KOPT-K1 (cell line): ENCODE measurements at regions not wholly inside any gene's neighbourhood (a gene's known extent, or its start where the extent isn't known, plus 50 kb on each side); places are given as distances from the start of the nearest gene placed in this dataset.

Experiments used
- H3K27ac ChIP-seq: fragments of 200-600 bp; sonication (generic); 2 replicates; pipeline ENCODE4 v1.5.1; 2016; ENCODE audit warnings: antibody characterized with exemption, mild to moderate bottlenecking, low read depth, low read length; ENCODE audit not compliant: poor library complexity, severe bottlenecking
- H3K36me3 ChIP-seq: fragments of 200-600 bp; sonication (generic); 2 replicates; pipeline ENCODE4 v1.5.1; 2017; ENCODE audit warnings: antibody characterized with exemption, mild to moderate bottlenecking, low read length, moderate library complexity; ENCODE audit not compliant: insufficient read depth
- H3K9me3 ChIP-seq: fragments of 200-600 bp; sonication (generic); 2 replicates; pipeline ENCODE4 v1.5.1; 2017; ENCODE audit warnings: antibody characterized with exemption, low read length, mild to moderate bottlenecking; ENCODE audit not compliant: insufficient read depth, poor library complexity, severe bottlenecking

- Histone ChIP-seq H3K9me3 (no peaks in the 10 kb centered on the region), H3K27ac (no peak overlapping the region), H3K36me3 (no peaks in the 10 kb centered on the region)
Observed at GRCh38 chr10:113219446-113219845, 269.4 kb downstream of the TCF7L2 start.

- Histone ChIP-seq H3K9me3 (no peaks in the 10 kb centered on the region), H3K36me3 (no peaks in the 10 kb centered on the region), H3K27ac (no peak overlapping the region)
Observed at GRCh38 chr10:113221756-113222168, 271.7 kb downstream of the TCF7L2 start.

GRCh38 chr10:113222207-113222606 is 272.2 kb downstream of the TCF7L2 start:
- Histone ChIP-seq H3K9me3 (no peaks in the 10 kb centered on the region), H3K27ac (no peak overlapping the region), H3K36me3 (no peaks in the 10 kb centered on the region)

- Histone ChIP-seq H3K36me3 (no peaks in the 10 kb centered on the region), H3K27ac (no peak overlapping the region), H3K9me3 (no peaks in the 10 kb centered on the region)
Observed at GRCh38 chr10:113225364-113225763, 275.3 kb downstream of the TCF7L2 start.

GRCh38 chr10:113225903-113226302 is 275.9 kb downstream of the TCF7L2 start:
- no peaks in the 10 kb centered on the region for H3K36me3 ChIP-seq
- no peaks in the 10 kb centered on the region for H3K9me3 ChIP-seq
- no peak overlapping the region for H3K27ac ChIP-seq

GRCh38 chr10:113226399-113226798 is 276.4 kb downstream of the TCF7L2 start:
- Histone ChIP-seq H3K9me3 (no peaks in the 10 kb centered on the region), H3K36me3 (no peaks in the 10 kb centered on the region), H3K27ac (no peak overlapping the region)

GRCh38 chr10:113226831-113227445 is 276.9 kb downstream of the TCF7L2 start:
- no peak overlapping the region for H3K27ac ChIP-seq
- H3K9me3 ChIP-seq: no peaks in the 10 kb centered on the region
- no peaks in the 10 kb centered on the region for H3K36me3 ChIP-seq

GRCh38 chr10:113228530-113228929 is 278.5 kb downstream of the TCF7L2 start:
- H3K9me3 ChIP-seq: no peaks in the 10 kb centered on the region
- H3K27ac ChIP-seq: no peak overlapping the region
- no peaks in the 10 kb centered on the region for H3K36me3 ChIP-seq

GRCh38 chr10:113230011-113230610 is 280.1 kb downstream of the TCF7L2 start:
- Histone ChIP-seq H3K36me3 (no peaks in the 10 kb centered on the region), H3K27ac (no peak overlapping the region), H3K9me3 (no peaks in the 10 kb centered on the region)

- H3K36me3 ChIP-seq: no peaks in the 10 kb centered on the region
- H3K27ac ChIP-seq: no peak overlapping the region
- no peaks in the 10 kb centered on the region for H3K9me3 ChIP-seq
Observed at GRCh38 chr10:113232928-113233511, 283.0 kb downstream of the TCF7L2 start.

GRCh38 chr10:113234481-113234880 is 284.4 kb downstream of the TCF7L2 start:
- no peaks in the 10 kb centered on the region for H3K36me3 ChIP-seq

GRCh38 chr10:113235508-113235907 is 285.5 kb downstream of the TCF7L2 start:
- H3K9me3 ChIP-seq: no peaks in the 10 kb centered on the region
- no peak overlapping the region for H3K27ac ChIP-seq
- H3K36me3 ChIP-seq: no peaks in the 10 kb centered on the region

More at GRCh38 chr10:113234481-113234880, 284.4 kb downstream of the TCF7L2 start:
- Histone ChIP-seq H3K27ac (no peak overlapping the region), H3K9me3 (no peaks in the 10 kb centered on the region)

GRCh38 chr10:113236998-113237397 is 287.0 kb downstream of the TCF7L2 start:
- Histone ChIP-seq H3K9me3 (no peaks in the 10 kb centered on the region), H3K36me3 (no peaks in the 10 kb centered on the region), H3K27ac (no peak overlapping the region)

- Histone ChIP-seq H3K9me3 (no peaks in the 10 kb centered on the region), H3K27ac (no peak overlapping the region)
Observed at GRCh38 chr10:113239566-113240350, 289.7 kb downstream of the TCF7L2 start.

GRCh38 chr10:113240736-113241135 is 290.7 kb downstream of the TCF7L2 start:
- Histone ChIP-seq H3K36me3 (no peaks in the 10 kb centered on the region), H3K9me3 (no peaks in the 10 kb centered on the region), H3K27ac (no peak overlapping the region)

More at GRCh38 chr10:113239566-113240350, 289.7 kb downstream of the TCF7L2 start:
- H3K36me3 ChIP-seq: no peaks in the 10 kb centered on the region
